RWPE2 (cell line): ENCODE measurements at regions not wholly inside any gene's neighbourhood (a gene's known extent, or its start where the extent isn't known, plus 50 kb on each side); places are given as distances from the start of the nearest gene placed in this dataset.

ENCODE experiments used
- ATAC-seq: fragments of 200-7000 bp; cut with Tn5 transposase; 3 replicates; pipeline ENCODE4 v1.9.1; 2021; ENCODE audit warnings: low read depth
- DNase-seq: peaks from one replicate; pipeline ENCODE4 v3.0.0-alpha.2; 2020; ENCODE audit warnings: low spot score
- H3K27ac ChIP-seq: fragments of 450-650 bp; 2 replicates; pipeline ENCODE4 v1.5.1; 2017; ENCODE audit warnings: mild to moderate bottlenecking; ENCODE audit not compliant: poor library complexity, severe bottlenecking
- H3K27me3 ChIP-seq: fragments of 250-450 bp; sonication (Bioruptor Pico); 2 replicates; pipeline ENCODE4 v1.5.1; 2021; ENCODE audit warnings: mild to moderate bottlenecking, moderate library complexity; ENCODE audit not compliant: insufficient read depth, poor library complexity, severe bottlenecking
- H3K36me3 ChIP-seq: fragments of 250-450 bp; sonication (Bioruptor Pico); 2 replicates; pipeline ENCODE4 v1.5.1; 2020; ENCODE audit warnings: low read depth, mild to moderate bottlenecking, moderate library complexity
- H3K4me1 ChIP-seq: fragments of 250-450 bp; sonication (Bioruptor Pico); 2 replicates; pipeline ENCODE4 v1.5.1; 2021; ENCODE audit warnings: mild to moderate bottlenecking, moderate library complexity; ENCODE audit not compliant: insufficient read depth, poor library complexity, severe bottlenecking
- H3K4me3 ChIP-seq: fragments of 250-450 bp; sonication (Bioruptor Pico); 2 replicates; pipeline ENCODE4 v1.5.1; 2021; ENCODE audit warnings: mild to moderate bottlenecking, moderate library complexity; ENCODE audit not compliant: severe bottlenecking
- H3K9me3 ChIP-seq: fragments of 250-450 bp; sonication (Bioruptor Pico); 2 replicates; pipeline ENCODE4 v1.5.1; 2021; ENCODE audit warnings: mild to moderate bottlenecking, moderate library complexity; ENCODE audit not compliant: severe bottlenecking
- CTCF ChIP-seq: fragments of 450-650 bp; IDR thresholded peaks from one replicate; pipeline ENCODE4 v1.5.1; 2017; ENCODE audit warnings: mild to moderate bottlenecking, moderate library complexity; ENCODE audit not compliant: poor library complexity, severe bottlenecking

- Histone ChIP-seq H3K27me3 (no peaks in the 10 kb centered on the region), H3K9me3 (no peaks in the 10 kb centered on the region), H3K4me3 (no peak overlapping the region), H3K27ac (no peak overlapping the region), H3K36me3 (no peaks in the 10 kb centered on the region), H3K4me1 (no peaks in the 10 kb centered on the region)
- DNase-seq: no peak
- TF ChIP-seq CTCF: no peak
- no peak for ATAC-seq
Observed at GRCh38 chr4:123869286-123870215, 473.0 kb downstream of the SPRY1 start.

- no peak overlapping the region for H3K27ac ChIP-seq
- no peaks in the 10 kb centered on the region for H3K36me3 ChIP-seq
- TF ChIP-seq CTCF: no peak
- no peak for DNase-seq
- H3K4me1 ChIP-seq: no peaks in the 10 kb centered on the region
- no peak overlapping the region for H3K4me3 ChIP-seq
- H3K9me3 ChIP-seq: no peaks in the 10 kb centered on the region
- no peak for ATAC-seq
- H3K27me3 ChIP-seq: no peaks in the 10 kb centered on the region
Observed at GRCh38 chr4:123870216-123870876, 473.8 kb downstream of the SPRY1 start.

- Histone ChIP-seq H3K4me3 (no peak overlapping the region), H3K9me3 (no peaks in the 10 kb centered on the region), H3K27me3 (no peaks in the 10 kb centered on the region), H3K36me3 (no peaks in the 10 kb centered on the region), H3K4me1 (no peaks in the 10 kb centered on the region), H3K27ac (no peak overlapping the region)
- no peak for TF ChIP-seq CTCF
- no peak for DNase-seq
- no peak for ATAC-seq
Observed at GRCh38 chr4:123871341-123871740, 474.7 kb downstream of the SPRY1 start.

GRCh38 chr4:123874063-123874462 lies 477.5 kb downstream of the SPRY1 start:
- H3K4me3 ChIP-seq: no peak overlapping the region
- no peaks in the 10 kb centered on the region for H3K27me3 ChIP-seq
- no peak overlapping the region for H3K27ac ChIP-seq
- ATAC-seq (no peak), DNase-seq (no peak)
- H3K9me3 ChIP-seq: no peaks in the 10 kb centered on the region
- H3K36me3 ChIP-seq: no peaks in the 10 kb centered on the region
- no peaks in the 10 kb centered on the region for H3K4me1 ChIP-seq
- TF ChIP-seq CTCF: no peak

- Histone ChIP-seq H3K9me3 (no peaks in the 10 kb centered on the region), H3K4me1 (no peaks in the 10 kb centered on the region), H3K36me3 (no peaks in the 10 kb centered on the region), H3K27ac (no peak overlapping the region), H3K27me3 (no peaks in the 10 kb centered on the region), H3K4me3 (no peak overlapping the region)
- DNase-seq: no peak
- no peak for TF ChIP-seq CTCF
- ATAC-seq: no peak
Observed at GRCh38 chr4:123876143-123876542, 479.5 kb downstream of the SPRY1 start.
